Occipital lobe (tissue), 1 donor: ENCODE measurements at regions not wholly inside any gene's neighbourhood (a gene's known extent, or its start where the extent isn't known, plus 50 kb on each side); places are given as distances from the start of the nearest gene placed in this dataset.
A peak's percentile ranks its signal among the peaks of the same experiment; 100 is the strongest.

Source experiments
- DNase-seq: peaks from one replicate; lab custom pipeline; 2025; lab: John Stamatoyannopoulos, UW

GRCh38 chr2:156088587-156088986 is 243.9 kb downstream of the NR4A2 start:
- no peak for DNase-seq

GRCh38 chr2:156087875-156088274 is 244.6 kb downstream of the NR4A2 start:
- DNase-seq = no peak

GRCh38 chr2:156083763-156084493 is 248.6 kb downstream of the NR4A2 start:
- peak; percentile 2 for DNase-seq

GRCh38 chr2:156079845-156080244 is 252.7 kb downstream of the NR4A2 start:
- no peak for DNase-seq

GRCh38 chr2:156077041-156077742 is 255.3 kb downstream of the NR4A2 start:
- DNase-seq = no peak

- no peak for DNase-seq
Observed at GRCh38 chr2:156065912-156066311, 266.6 kb downstream of the NR4A2 start.

- no peak for DNase-seq
Observed at GRCh38 chr2:156064540-156064939, 268.0 kb downstream of the NR4A2 start.

GRCh38 chr2:156057647-156058046 is 274.9 kb downstream of the NR4A2 start:
- no peak for DNase-seq

GRCh38 chr2:156054983-156055382 is 277.5 kb downstream of the NR4A2 start:
- DNase-seq = no peak

GRCh38 chr2:156046900-156047299 is 285.6 kb downstream of the NR4A2 start:
- DNase-seq = no peak

- no peak for DNase-seq
Observed at GRCh38 chr2:156042895-156043294, 289.6 kb downstream of the NR4A2 start.

GRCh38 chr2:156038021-156038420 is 294.5 kb downstream of the NR4A2 start:
- DNase-seq = no peak

GRCh38 chr2:156037482-156037881 is 295.0 kb downstream of the NR4A2 start:
- no peak for DNase-seq

- DNase-seq = no peak
Observed at GRCh38 chr2:156031121-156031520, 301.4 kb downstream of the NR4A2 start.

- no peak for DNase-seq
Observed at GRCh38 chr2:156023229-156023869, 309.2 kb downstream of the NR4A2 start.

GRCh38 chr2:156021146-156022040 is 311.1 kb downstream of the NR4A2 start:
- DNase-seq = no peak

- no peak for DNase-seq
Observed at GRCh38 chr2:156019341-156019740, 313.2 kb downstream of the NR4A2 start.

- no peak for DNase-seq
Observed at GRCh38 chr2:156017341-156017885, 315.1 kb downstream of the NR4A2 start.

GRCh38 chr2:156009293-156009692 is 323.2 kb downstream of the NR4A2 start:
- no peak for DNase-seq

GRCh38 chr2:156006721-156007618 is 325.6 kb downstream of the NR4A2 start:
- no peak for DNase-seq
